ENCODE measurements at regions not wholly inside any gene's neighbourhood (a gene's known extent, or its start where the extent isn't known, plus 50 kb on each side); places are given as distances from the start of the nearest gene placed in this dataset.

DNA sequence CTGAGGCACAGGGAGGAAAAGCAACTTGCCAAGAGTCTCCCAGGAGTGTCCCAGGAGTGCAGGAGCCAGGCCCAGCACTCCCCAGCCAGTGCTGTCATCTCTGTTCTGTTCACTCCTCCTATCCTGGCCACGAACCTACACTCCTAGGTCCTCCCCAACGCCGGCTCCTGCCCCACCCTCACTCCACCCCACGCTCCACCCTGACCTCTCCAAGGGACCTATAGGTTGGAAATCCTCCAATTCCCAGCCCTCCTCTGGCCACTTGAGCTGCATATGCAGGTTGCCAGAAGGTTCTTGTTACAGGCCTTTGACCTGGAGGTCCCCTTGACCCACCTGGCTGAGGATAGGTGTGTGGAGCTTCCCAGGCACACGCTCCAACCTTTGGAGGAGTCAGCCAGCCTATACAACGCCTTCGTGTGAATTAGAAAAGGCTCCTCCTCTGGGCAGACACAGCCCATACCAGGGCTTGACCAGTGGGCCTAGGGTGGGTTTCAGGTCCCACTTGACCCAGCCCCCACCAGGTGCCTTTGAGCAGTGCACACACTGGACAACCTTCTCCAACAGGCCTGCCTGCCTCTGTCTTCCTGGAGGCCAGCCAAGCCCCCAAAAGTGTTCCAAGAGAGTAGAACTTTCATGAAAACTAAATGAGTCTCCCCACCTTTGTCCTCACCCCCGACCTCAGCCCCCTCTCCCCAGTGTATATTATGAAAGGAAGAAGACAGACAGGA is 167.2 kb upstream of the TLE3 start:
- no peak for TF ChIP-seq POLR2AphosphoS5 (IDR thresholded peaks at IDR 0.05; ENCODE audit: low read depth, low read length)
- TF ChIP-seq TAF1 (IDR thresholded peaks at IDR 0.05; ENCODE audit: borderline replicate concordance, insufficient read depth, low read length), result no peak
- no peak for TF ChIP-seq SIN3A (IDR thresholded peaks at IDR 0.05; ENCODE audit: borderline replicate concordance, insufficient read depth, low read length)
- TF ChIP-seq, protein P1, sequence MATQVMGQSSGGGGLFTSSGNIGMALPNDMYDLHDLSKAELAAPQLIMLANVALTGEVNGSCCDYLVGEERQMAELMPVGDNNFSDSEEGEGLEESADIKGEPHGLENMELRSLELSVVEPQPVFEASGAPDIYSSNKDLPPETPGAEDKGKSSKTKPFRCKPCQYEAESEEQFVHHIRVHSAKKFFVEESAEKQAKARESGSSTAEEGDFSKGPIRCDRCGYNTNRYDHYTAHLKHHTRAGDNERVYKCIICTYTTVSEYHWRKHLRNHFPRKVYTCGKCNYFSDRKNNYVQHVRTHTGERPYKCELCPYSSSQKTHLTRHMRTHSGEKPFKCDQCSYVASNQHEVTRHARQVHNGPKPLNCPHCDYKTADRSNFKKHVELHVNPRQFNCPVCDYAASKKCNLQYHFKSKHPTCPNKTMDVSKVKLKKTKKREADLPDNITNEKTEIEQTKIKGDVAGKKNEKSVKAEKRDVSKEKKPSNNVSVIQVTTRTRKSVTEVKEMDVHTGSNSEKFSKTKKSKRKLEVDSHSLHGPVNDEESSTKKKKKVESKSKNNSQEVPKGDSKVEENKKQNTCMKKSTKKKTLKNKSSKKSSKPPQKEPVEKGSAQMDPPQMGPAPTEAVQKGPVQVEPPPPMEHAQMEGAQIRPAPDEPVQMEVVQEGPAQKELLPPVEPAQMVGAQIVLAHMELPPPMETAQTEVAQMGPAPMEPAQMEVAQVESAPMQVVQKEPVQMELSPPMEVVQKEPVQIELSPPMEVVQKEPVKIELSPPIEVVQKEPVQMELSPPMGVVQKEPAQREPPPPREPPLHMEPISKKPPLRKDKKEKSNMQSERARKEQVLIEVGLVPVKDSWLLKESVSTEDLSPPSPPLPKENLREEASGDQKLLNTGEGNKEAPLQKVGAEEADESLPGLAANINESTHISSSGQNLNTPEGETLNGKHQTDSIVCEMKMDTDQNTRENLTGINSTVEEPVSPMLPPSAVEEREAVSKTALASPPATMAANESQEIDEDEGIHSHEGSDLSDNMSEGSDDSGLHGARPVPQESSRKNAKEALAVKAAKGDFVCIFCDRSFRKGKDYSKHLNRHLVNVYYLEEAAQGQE (IDR thresholded peaks at IDR 0.05; ENCODE audit: insufficient read depth in 1 of 2, low read depth in 2 of 2, low read length in 2 of 2), result no peak
- TF ChIP-seq FOXP2 (optimal IDR thresholded peaks at IDR 0.05; ENCODE audit: borderline replicate concordance, extremely low read depth, extremely low read length, insufficient read depth), result no peak

DNA sequence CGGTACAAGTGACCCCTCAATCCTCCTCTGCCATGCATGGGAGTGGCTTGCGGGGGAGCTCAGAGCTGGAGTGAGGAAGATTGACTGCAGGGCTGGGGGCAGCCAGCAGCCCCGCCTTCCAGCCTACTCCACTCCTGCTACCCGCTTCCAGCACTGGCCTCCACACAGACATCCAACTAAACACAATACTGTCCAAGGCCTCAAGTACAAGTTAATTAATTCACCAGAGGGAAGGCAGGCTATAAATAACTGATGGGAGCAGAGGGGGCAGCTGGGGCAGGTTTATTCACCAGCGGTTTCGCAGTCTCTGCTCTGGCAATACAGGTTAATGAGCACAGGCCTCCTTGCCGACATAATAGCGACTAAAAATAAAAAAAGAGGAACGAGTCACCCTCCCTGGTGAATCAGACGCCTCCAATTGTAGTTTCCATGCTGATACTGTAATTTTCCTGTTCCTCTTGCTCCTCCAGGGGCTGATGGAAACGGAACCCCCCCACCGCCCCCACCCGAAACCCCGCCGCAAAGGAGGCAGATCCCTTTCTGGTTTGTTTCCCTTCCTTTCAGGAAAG is 166.4 kb upstream of the TLE3 start:
- TF ChIP-seq, protein P1 (IDR thresholded peaks at IDR 0.05; ENCODE audit: insufficient read depth in 1 of 2, low read depth in 2 of 2, low read length in 2 of 2), result no peak
- TF ChIP-seq FOXP2 (optimal IDR thresholded peaks at IDR 0.05; ENCODE audit: borderline replicate concordance, extremely low read depth, extremely low read length, insufficient read depth) (no peak), POLR2AphosphoS5 (IDR thresholded peaks at IDR 0.05; ENCODE audit: low read depth, low read length) (no peak), TAF1 (IDR thresholded peaks at IDR 0.05; ENCODE audit: borderline replicate concordance, insufficient read depth, low read length) (no peak), SIN3A (IDR thresholded peaks at IDR 0.05; ENCODE audit: borderline replicate concordance, insufficient read depth, low read length) (no peak; the same call in 1 of the 2 replicates)

DNA sequence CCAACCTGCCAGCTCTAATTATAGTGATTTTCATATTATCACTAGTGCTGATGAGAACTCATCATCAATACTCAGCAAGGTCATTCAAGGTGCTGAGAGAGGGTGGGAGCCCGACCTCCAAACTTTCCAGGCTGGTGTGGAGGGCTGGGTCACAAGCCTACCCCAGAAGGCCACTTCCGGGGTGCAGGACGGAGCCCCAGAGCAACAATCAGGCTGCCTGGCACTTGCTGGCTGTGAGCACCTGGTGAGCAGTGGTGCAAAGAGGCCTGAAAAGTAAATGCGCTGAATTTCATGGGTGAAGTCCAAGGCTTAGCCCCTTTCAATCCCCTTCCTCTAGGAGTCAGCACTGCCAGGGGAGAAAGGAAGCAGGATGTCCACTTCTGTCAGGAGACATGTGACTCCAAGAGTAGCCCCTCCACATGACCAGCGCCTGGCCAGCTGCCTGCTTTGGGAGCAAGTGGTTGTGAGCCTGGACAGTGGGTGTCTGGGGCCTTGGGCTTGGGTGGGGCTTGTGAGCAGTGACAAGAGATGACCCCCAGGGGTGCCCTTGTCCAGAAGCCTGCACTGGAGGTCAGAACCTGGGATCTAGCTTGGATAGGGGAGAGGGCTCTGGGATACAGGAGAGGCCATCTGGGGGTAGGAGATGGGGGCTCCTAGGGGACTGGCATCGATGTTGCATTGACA is 165.0 kb upstream of the TLE3 start:
- no peak for TF ChIP-seq TAF1 (IDR thresholded peaks at IDR 0.05; ENCODE audit: borderline replicate concordance, insufficient read depth, low read length)
- no peak for TF ChIP-seq SIN3A (IDR thresholded peaks at IDR 0.05; ENCODE audit: borderline replicate concordance, insufficient read depth, low read length)
- TF ChIP-seq, protein P1 (IDR thresholded peaks at IDR 0.05; ENCODE audit: insufficient read depth in 1 of 2, low read depth in 2 of 2, low read length in 2 of 2), result no peak
- TF ChIP-seq POLR2AphosphoS5 (IDR thresholded peaks at IDR 0.05; ENCODE audit: low read depth, low read length), result no peak
- no peak for TF ChIP-seq FOXP2 (optimal IDR thresholded peaks at IDR 0.05; ENCODE audit: borderline replicate concordance, extremely low read depth, extremely low read length, insufficient read depth)

DNA sequence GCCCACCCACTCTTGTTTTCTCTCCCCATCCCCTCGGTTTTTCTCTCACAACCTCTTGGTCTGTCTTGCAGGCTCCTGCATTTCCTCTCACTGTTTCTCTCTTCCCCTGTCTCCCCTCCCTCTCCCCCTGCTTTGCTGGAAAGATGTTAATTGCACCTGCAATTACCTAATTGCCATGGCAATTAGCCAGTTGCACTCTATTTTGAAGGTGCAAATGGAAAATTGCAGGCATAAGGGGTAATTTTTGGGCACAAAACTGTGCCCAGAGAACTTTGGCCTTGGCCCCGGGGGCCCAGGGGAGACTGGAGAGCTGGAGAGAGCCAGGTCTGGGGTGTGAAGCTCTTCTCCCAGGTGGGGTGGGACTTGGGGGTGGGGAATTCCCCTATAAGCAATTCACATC is 164.5 kb upstream of the TLE3 start:
- TF ChIP-seq, protein P1 (IDR thresholded peaks at IDR 0.05; ENCODE audit: insufficient read depth in 1 of 2, low read depth in 2 of 2, low read length in 2 of 2), result no peak
- TF ChIP-seq POLR2AphosphoS5 (IDR thresholded peaks at IDR 0.05; ENCODE audit: low read depth, low read length) (no peak), TAF1 (IDR thresholded peaks at IDR 0.05; ENCODE audit: borderline replicate concordance, insufficient read depth, low read length) (no peak), FOXP2 (optimal IDR thresholded peaks at IDR 0.05; ENCODE audit: borderline replicate concordance, extremely low read depth, extremely low read length, insufficient read depth) (no peak), SIN3A (IDR thresholded peaks at IDR 0.05; ENCODE audit: borderline replicate concordance, insufficient read depth, low read length) (no peak)
